ENCODE measurements at regions not wholly inside any gene's neighbourhood (a gene's known extent, or its start where the extent isn't known, plus 50 kb on each side); places are given as distances from the start of the nearest gene placed in this dataset.

DNA sequence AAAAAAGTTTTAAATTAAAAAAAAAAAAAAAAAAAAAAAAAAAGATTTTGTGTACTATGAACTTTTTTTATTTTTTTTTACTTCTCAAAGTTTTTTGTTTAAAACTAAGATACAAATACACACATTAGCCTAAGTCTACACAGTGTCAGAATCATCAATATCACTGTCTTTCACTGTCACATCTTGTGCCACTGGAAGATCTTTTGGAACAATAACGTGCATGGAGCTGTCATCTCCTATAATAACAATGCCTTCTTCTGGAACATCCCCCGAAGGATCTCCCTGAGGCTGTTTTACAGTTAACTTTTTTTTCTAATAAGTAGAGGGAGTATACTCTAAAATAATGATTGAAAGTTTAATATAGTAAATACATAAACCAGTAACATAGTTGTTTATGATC, 295.7 kb downstream of the KCNJ2 start:
- H3K9me3 ChIP-seq, result no peaks in the 10 kb centered on the region
- H3K4me1 ChIP-seq (replicated peaks), result no peaks in the 10 kb centered on the region
- H3K36me3 ChIP-seq, result no peaks in the 10 kb centered on the region
- DNase-seq (ENCODE audit: low spot score), result no peak
- WGBS, result 32% methylated on average over 2 of the region's 2 CpGs
- intact Hi-C loops (cut with DNase I), result no loop called here
- peaks cover 5% of the 10 kb centered on the region for H3K27me3 ChIP-seq (replicated peaks; ENCODE audit: insufficient read depth)
- H3K4me3 ChIP-seq, result no peak overlapping the region
- TF ChIP-seq POLR2AphosphoS5 (IDR thresholded peaks at IDR 0.05), result no peak
- TF ChIP-seq POLR2A (IDR thresholded peaks at IDR 0.05), result no peak
- TF ChIP-seq, protein P1, sequence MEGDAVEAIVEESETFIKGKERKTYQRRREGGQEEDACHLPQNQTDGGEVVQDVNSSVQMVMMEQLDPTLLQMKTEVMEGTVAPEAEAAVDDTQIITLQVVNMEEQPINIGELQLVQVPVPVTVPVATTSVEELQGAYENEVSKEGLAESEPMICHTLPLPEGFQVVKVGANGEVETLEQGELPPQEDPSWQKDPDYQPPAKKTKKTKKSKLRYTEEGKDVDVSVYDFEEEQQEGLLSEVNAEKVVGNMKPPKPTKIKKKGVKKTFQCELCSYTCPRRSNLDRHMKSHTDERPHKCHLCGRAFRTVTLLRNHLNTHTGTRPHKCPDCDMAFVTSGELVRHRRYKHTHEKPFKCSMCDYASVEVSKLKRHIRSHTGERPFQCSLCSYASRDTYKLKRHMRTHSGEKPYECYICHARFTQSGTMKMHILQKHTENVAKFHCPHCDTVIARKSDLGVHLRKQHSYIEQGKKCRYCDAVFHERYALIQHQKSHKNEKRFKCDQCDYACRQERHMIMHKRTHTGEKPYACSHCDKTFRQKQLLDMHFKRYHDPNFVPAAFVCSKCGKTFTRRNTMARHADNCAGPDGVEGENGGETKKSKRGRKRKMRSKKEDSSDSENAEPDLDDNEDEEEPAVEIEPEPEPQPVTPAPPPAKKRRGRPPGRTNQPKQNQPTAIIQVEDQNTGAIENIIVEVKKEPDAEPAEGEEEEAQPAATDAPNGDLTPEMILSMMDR (IDR thresholded peaks at IDR 0.05), result no peak
- no peak overlapping the region for H3K27ac ChIP-seq

DNA sequence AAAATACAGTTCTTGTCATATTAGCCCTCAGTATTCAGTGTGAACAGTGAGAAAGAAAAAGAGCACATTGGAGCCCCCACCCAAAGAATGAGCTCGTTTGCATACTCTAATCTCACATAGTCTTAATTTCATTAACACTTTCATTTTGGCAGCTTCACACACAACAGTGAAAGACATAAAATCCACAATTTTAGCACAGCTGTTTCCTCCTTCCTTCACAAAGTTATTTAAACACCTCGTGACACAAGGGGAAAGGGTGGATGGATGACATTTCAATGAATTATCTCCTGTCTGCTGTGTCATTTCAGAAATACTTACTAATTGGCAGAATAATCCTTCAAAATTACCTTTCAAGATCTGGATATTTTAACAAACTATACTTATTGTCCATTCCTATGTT, 299.3 kb downstream of the KCNJ2 start:
- H3K4me1 ChIP-seq (replicated peaks), result no peaks in the 10 kb centered on the region
- DNase-seq (ENCODE audit: low spot score), result no peak
- H3K27me3 ChIP-seq (replicated peaks; ENCODE audit: insufficient read depth), result peaks cover 6% of the 10 kb centered on the region
- 61% methylated on average over 2 of the region's 2 CpGs for WGBS
- no peak overlapping the region for H3K4me3 ChIP-seq
- H3K9me3 ChIP-seq, result no peaks in the 10 kb centered on the region
- TF ChIP-seq, protein P1 (IDR thresholded peaks at IDR 0.05), result no peak
- TF ChIP-seq POLR2AphosphoS5 (IDR thresholded peaks at IDR 0.05) (no peak), POLR2A (IDR thresholded peaks at IDR 0.05) (no peak)
- intact Hi-C loops (cut with DNase I), result no loop called here
- H3K36me3 ChIP-seq, result no peaks in the 10 kb centered on the region
- no peak overlapping the region for H3K27ac ChIP-seq

DNA sequence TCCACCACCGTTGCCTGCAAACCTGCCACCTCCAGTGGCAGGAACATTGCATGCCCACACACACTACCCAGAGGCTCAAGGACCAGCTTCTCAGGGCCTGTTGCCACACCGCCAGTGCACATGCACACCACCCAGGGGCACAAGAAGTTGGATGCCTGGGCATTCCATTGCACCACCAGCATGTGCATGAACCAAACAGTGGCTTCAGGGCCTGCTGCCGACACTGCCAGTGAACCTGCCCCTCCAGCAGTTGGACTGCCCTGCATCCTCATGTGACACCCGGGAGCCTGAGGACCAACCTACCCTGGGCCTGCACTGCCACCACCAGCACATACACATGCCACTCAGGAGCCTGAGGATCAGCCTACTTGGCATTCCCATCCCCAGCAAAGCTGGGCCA, 303.7 kb downstream of the KCNJ2 start:
- whole genome bisulfite sequencing, result 98% methylated on average over 3 of the region's 4 CpGs
- intact Hi-C loops (cut with DNase I), result no loop called here
- DNase-seq (ENCODE audit: low spot score), result no peak

GRCh38 chr17:70476368-70476767, 307.0 kb downstream of the KCNJ2 start:
- no peaks in the 10 kb centered on the region for H3K36me3 ChIP-seq
- DNase-seq (ENCODE audit: low spot score), result no peak
- no peaks in the 10 kb centered on the region for H3K27me3 ChIP-seq (replicated peaks; ENCODE audit: insufficient read depth)
- no peak overlapping the region for H3K4me3 ChIP-seq
- H3K9me3 ChIP-seq, result no peaks in the 10 kb centered on the region
- H3K27ac ChIP-seq, result no peak overlapping the region
- intact Hi-C loops (cut with DNase I), result no loop called here
- WGBS, result 65% methylated on average over 3 of the region's 3 CpGs
- no peaks in the 10 kb centered on the region for H3K4me1 ChIP-seq (replicated peaks)
- TF ChIP-seq POLR2A (IDR thresholded peaks at IDR 0.05), result no peak
- TF ChIP-seq, protein P1 (IDR thresholded peaks at IDR 0.05), result no peak
- no peak for TF ChIP-seq POLR2AphosphoS5 (IDR thresholded peaks at IDR 0.05)

More for the DNA sequence above, 303.7 kb downstream of the KCNJ2 start:
- Histone ChIP-seq H3K36me3 (no peaks in the 10 kb centered on the region), H3K27ac (no peak overlapping the region), H3K4me3 (no peak overlapping the region), H3K4me1 (replicated peaks) (no peaks in the 10 kb centered on the region), H3K9me3 (no peaks in the 10 kb centered on the region), H3K27me3 (replicated peaks; ENCODE audit: insufficient read depth) (peaks cover 6% of the 10 kb centered on the region)
- no peak for TF ChIP-seq POLR2AphosphoS5 (IDR thresholded peaks at IDR 0.05)
- no peak for TF ChIP-seq POLR2A (IDR thresholded peaks at IDR 0.05)
- TF ChIP-seq, protein P1 (IDR thresholded peaks at IDR 0.05), result no peak

DNA sequence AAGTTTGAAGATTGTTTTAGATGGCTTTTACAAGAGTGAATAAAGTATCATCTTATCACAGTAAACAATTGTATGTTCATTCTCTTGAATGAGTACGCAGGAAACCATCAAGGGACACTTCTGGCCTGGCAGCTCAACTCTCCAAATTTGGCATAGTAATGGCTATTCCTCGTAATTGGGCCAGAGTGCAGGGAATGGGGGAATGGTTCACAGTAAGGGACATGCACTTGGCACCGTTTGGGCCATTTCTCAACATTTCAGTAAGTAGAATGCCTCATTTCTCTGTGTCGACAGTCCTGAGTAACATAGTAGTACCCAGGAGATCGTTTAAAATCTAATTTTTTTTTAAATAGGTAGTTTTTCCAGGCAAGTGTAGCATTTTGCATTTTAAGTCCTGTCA, 309.6 kb downstream of the KCNJ2 start:
- WGBS, result 27% methylated on average over 5 of the region's 5 CpGs
- Histone ChIP-seq H3K9me3 (no peaks in the 10 kb centered on the region), H3K4me1 (replicated peaks) (no peaks in the 10 kb centered on the region), H3K36me3 (no peaks in the 10 kb centered on the region), H3K27me3 (replicated peaks; ENCODE audit: insufficient read depth) (no peaks in the 10 kb centered on the region), H3K4me3 (no peak overlapping the region), H3K27ac (no peak overlapping the region)
- no peak for DNase-seq (ENCODE audit: low spot score)
- TF ChIP-seq POLR2AphosphoS5 (IDR thresholded peaks at IDR 0.05) (no peak), POLR2A (IDR thresholded peaks at IDR 0.05) (no peak)
- TF ChIP-seq, protein P1 (IDR thresholded peaks at IDR 0.05), result no peak
- intact Hi-C loops (cut with DNase I), result no loop called here
